Endodermal cell (in vitro differentiated cells): ENCODE measurements at regions not wholly inside any gene's neighbourhood (a gene's known extent, or its start where the extent isn't known, plus 50 kb on each side); places are given as distances from the start of the nearest gene placed in this dataset.

Experiments
- DNase-seq: peaks from one replicate; pipeline ENCODE4 v3.0.0-alpha.2; 2017
- H3K27ac ChIP-seq: 2 replicates; pipeline ENCODE4 v1.5.1; 2013; ENCODE audit warnings: mild to moderate bottlenecking, low read depth, low read length, moderate library complexity
- H3K27me3 ChIP-seq: 2 replicates; pipeline ENCODE4 v1.6.1; 2013; ENCODE audit warnings: mild to moderate bottlenecking, low read length, moderate library complexity; ENCODE audit not compliant: insufficient read depth, control insufficient read depth, poor library complexity, severe bottlenecking
- H3K36me3 ChIP-seq: 2 replicates; pipeline ENCODE4 v1.7.0; 2013; ENCODE audit warnings: mild to moderate bottlenecking, low read length, moderate library complexity; ENCODE audit not compliant: control insufficient read depth, insufficient read depth
- H3K4me1 ChIP-seq: one replicate; pipeline ENCODE4 v1.7.0; 2013; ENCODE audit warnings: low read length; ENCODE audit not compliant: control insufficient read depth, insufficient read depth
- H3K4me3 ChIP-seq: 2 replicates; pipeline ENCODE4 v1.5.1; 2013; ENCODE audit warnings: mild to moderate bottlenecking, low read length, moderate library complexity
- H3K9ac ChIP-seq: 2 replicates; pipeline ENCODE4 v1.6.1; 2013; ENCODE audit warnings: mild to moderate bottlenecking, low read length, moderate library complexity; ENCODE audit not compliant: poor library complexity, severe bottlenecking; ENCODE audit errors: extremely low read depth
- H3K9me3 ChIP-seq: 2 replicates; pipeline ENCODE4 v1.6.1; 2013; ENCODE audit warnings: mild to moderate bottlenecking, low read length, moderate library complexity; ENCODE audit not compliant: control insufficient read depth
- H3K27ac Mint-ChIP-seq: 2 replicates; pipeline ENCODE4 v1.8.0; 2020; ENCODE audit warnings: mixed read lengths
- H3K27me3 Mint-ChIP-seq: 2 replicates; pipeline ENCODE4 v1.8.0; 2021; ENCODE audit warnings: mild to moderate bottlenecking, mixed read lengths; ENCODE audit not compliant: insufficient read depth
- H3K36me3 Mint-ChIP-seq: 2 replicates; pipeline ENCODE4 v1.8.0; 2020; ENCODE audit warnings: low read depth, mixed read lengths
- H3K4me1 Mint-ChIP-seq: 2 replicates; pipeline ENCODE4 v1.8.0; 2020; ENCODE audit warnings: mixed read lengths
- H3K4me3 Mint-ChIP-seq: 2 replicates; pipeline ENCODE4 v1.8.0; 2020; ENCODE audit warnings: mild to moderate bottlenecking, moderate library complexity, mixed read lengths
- H3K9me3 Mint-ChIP-seq: 2 replicates; pipeline ENCODE4 v1.8.0; 2020; ENCODE audit warnings: mild to moderate bottlenecking, mixed read lengths
- WGBS, 2 experiments: methylation state at CpG; one replicate each; pipeline versions ENCODE4 v1.1.5 to v1.1.7; 2013; ENCODE audit warnings: missing lambda C conversion rate in 2 of 2, mixed read lengths in 1 of 2; ENCODE audit not compliant: insufficient coverage in 1 of 2, insufficient read length in 1 of 2; 5-methylcytosine and 5-hydroxymethylcytosine counted together
- TF ChIP-seq, protein P1 (sequence below): fragments of 200-600 bp; sonication (generic); conservative IDR thresholded peaks from 2 replicates; pipeline ENCODE4 v1.5.0; 2021; ENCODE audit warnings: antibody characterized with exemption, mild to moderate bottlenecking

GRCh38 chr12:128079446-128079845, 187.5 kb upstream of the TMEM132C start:
- Histone ChIP-seq H3K4me3 (no peak overlapping the region), H3K4me1 (no peaks in the 10 kb centered on the region), H3K9ac (no peak overlapping the region), H3K36me3 (no peaks in the 10 kb centered on the region), H3K9me3 (peaks cover 6% of the 10 kb centered on the region), H3K27me3 (no peaks in the 10 kb centered on the region), H3K27ac (no peak overlapping the region)
- H3K27me3 Mint-ChIP-seq = peaks cover 6% of the 10 kb centered on the region
- no peak overlapping the region for H3K27ac Mint-ChIP-seq
- no peak overlapping the region for H3K4me3 Mint-ChIP-seq
- WGBS, 2 experiments = 82 to 95% methylated on average over 3 to 8 of the region's 8 CpGs
- H3K36me3 Mint-ChIP-seq = no peaks in the 10 kb centered on the region
- H3K9me3 Mint-ChIP-seq = peaks cover 8% of the 10 kb centered on the region
- TF ChIP-seq, protein P1, sequence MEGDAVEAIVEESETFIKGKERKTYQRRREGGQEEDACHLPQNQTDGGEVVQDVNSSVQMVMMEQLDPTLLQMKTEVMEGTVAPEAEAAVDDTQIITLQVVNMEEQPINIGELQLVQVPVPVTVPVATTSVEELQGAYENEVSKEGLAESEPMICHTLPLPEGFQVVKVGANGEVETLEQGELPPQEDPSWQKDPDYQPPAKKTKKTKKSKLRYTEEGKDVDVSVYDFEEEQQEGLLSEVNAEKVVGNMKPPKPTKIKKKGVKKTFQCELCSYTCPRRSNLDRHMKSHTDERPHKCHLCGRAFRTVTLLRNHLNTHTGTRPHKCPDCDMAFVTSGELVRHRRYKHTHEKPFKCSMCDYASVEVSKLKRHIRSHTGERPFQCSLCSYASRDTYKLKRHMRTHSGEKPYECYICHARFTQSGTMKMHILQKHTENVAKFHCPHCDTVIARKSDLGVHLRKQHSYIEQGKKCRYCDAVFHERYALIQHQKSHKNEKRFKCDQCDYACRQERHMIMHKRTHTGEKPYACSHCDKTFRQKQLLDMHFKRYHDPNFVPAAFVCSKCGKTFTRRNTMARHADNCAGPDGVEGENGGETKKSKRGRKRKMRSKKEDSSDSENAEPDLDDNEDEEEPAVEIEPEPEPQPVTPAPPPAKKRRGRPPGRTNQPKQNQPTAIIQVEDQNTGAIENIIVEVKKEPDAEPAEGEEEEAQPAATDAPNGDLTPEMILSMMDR = no peak
- DNase-seq = no peak
- H3K4me1 Mint-ChIP-seq = no peaks in the 10 kb centered on the region

DNA sequence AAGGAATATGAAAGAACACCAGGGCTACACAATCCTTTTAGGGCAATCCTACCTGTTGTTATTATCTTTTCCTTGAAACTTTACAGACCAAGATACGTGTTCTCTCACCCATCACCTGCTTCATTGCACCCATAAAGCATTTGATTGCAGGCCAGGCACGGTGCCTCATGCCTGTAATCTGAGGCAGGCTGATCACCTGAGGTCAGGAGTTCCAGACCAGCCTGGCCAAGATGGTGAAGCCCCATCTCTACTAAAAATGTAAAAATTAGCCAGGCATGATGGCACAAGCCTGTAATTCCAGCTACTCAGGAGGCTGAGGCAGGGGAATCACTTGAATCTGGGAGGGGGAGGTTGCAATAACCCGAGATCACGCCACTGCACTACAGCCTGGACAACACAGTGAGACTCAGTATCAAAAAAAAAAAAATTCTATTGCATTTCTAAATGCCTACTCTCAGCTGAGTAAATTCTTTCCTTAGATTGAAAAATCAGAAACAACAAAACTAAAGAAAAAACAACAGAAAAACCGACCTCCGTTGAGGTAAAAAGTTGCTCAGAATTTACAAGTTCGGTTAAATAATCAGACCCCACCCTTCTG, 183.7 kb upstream of the TMEM132C start:
- Mint-ChIP-seq H3K36me3 (no peaks in the 10 kb centered on the region), H3K27me3 (no peaks in the 10 kb centered on the region), H3K9me3 (peaks cover under 1% of the 10 kb centered on the region), H3K4me1 (no peaks in the 10 kb centered on the region), H3K27ac (no peak overlapping the region), H3K4me3 (no peak overlapping the region)
- 75 to 89% methylated on average over 4 to 7 of the region's 7 CpGs for WGBS, 2 experiments
- Histone ChIP-seq H3K9me3 (no peaks in the 10 kb centered on the region), H3K4me3 (no peak overlapping the region), H3K27me3 (no peaks in the 10 kb centered on the region), H3K4me1 (no peaks in the 10 kb centered on the region), H3K27ac (no peak overlapping the region), H3K9ac (no peak overlapping the region), H3K36me3 (no peaks in the 10 kb centered on the region)
- DNase-seq = no peak
- TF ChIP-seq, protein P1 = no peak

GRCh38 chr12:128088926-128089325, 178.0 kb upstream of the TMEM132C start:
- H3K4me3 ChIP-seq = no peak overlapping the region
- no peaks in the 10 kb centered on the region for H3K4me1 ChIP-seq
- Mint-ChIP-seq H3K36me3 (no peaks in the 10 kb centered on the region), H3K4me3 (no peak overlapping the region), H3K4me1 (peaks cover 9% of the 10 kb centered on the region), H3K9me3 (peaks cover 2% of the 10 kb centered on the region), H3K27me3 (peaks cover 3% of the 10 kb centered on the region), H3K27ac (no peak overlapping the region)
- peak; percentile 27 for DNase-seq
- H3K27ac ChIP-seq = no peak overlapping the region
- no peaks in the 10 kb centered on the region for H3K27me3 ChIP-seq
- no peaks in the 10 kb centered on the region for H3K36me3 ChIP-seq
- no peaks in the 10 kb centered on the region for H3K9me3 ChIP-seq
- TF ChIP-seq, protein P1 = no peak
- H3K9ac ChIP-seq = no peak overlapping the region
